A673 (cell line): ENCODE measurements at regions not wholly inside any gene's neighbourhood (a gene's known extent, or its start where the extent isn't known, plus 50 kb on each side); places are given as distances from the start of the nearest gene placed in this dataset.

Source experiments
- BruUV-seq: library from RNA; stranded (reverse); fragments of 400-500 nt; replicated peaks from 2 replicates; lab custom pipeline; 2021; lab: Mats Ljungman, UMichigan
- CTCF ChIA-PET: fragments of 300-600 bp; sonication (Branson Sonifier 250); formaldehyde crosslinking; loops from one replicate; lab custom pipeline; 2022; ENCODE audit warnings: antibody characterized with exemption; lab: Charles Lee
- POLR2A ChIA-PET: fragments of 300-600 bp; sonication (Branson Sonifier 250); formaldehyde crosslinking; loops from one replicate; lab custom pipeline; 2022; ENCODE audit warnings: antibody characterized with exemption; ENCODE audit not compliant: low non-redundant PET; lab: Charles Lee
- DNase-seq: peaks from one replicate; pipeline ENCODE4 v3.0.0-alpha.2; 2015; ENCODE audit warnings: low spot score
- H3K27ac ChIP-seq: fragments of 200-600 bp; sonication (generic); 2 replicates; pipeline ENCODE4 v1.5.1; 2016; ENCODE audit warnings: mixed run types, low read depth, mild to moderate bottlenecking, mixed read lengths, antibody characterized with exemption, low read length; ENCODE audit not compliant: poor library complexity, severe bottlenecking
- H3K27me3 ChIP-seq: fragments of 200-600 bp; sonication (generic); replicated peaks from 2 replicates; pipeline ENCODE4 v1.6.1; 2017; ENCODE audit warnings: mixed run types, low read depth, mild to moderate bottlenecking, mixed read lengths, antibody characterized with exemption, low read length; ENCODE audit not compliant: insufficient read depth, poor library complexity
- H3K36me3 ChIP-seq: fragments of 200-600 bp; sonication (generic); 2 replicates; pipeline ENCODE4 v1.6.1; 2016; ENCODE audit warnings: mixed run types, mild to moderate bottlenecking, mixed read lengths, antibody characterized with exemption, low read length; ENCODE audit not compliant: insufficient read depth, poor library complexity, severe bottlenecking
- H3K4me1 ChIP-seq: fragments of 200-600 bp; sonication (generic); 2 replicates; pipeline ENCODE4 v1.6.1; 2017; ENCODE audit warnings: mixed run types, mild to moderate bottlenecking, mixed read lengths, antibody characterized with exemption, low read length; ENCODE audit not compliant: insufficient read depth, poor library complexity, severe bottlenecking
- H3K4me3 ChIP-seq: fragments of 200-600 bp; sonication (generic); 2 replicates; pipeline ENCODE4 v1.5.1; 2016; ENCODE audit warnings: low read depth, mixed run types, mild to moderate bottlenecking, mixed read lengths, low read length; ENCODE audit not compliant: poor library complexity, severe bottlenecking
- H3K9me3 ChIP-seq: fragments of 200-600 bp; sonication (generic); 2 replicates; pipeline ENCODE4 v1.6.1; 2016; ENCODE audit warnings: mixed run types, low read depth, mild to moderate bottlenecking, mixed read lengths, antibody characterized with exemption, low read length; ENCODE audit not compliant: poor library complexity, severe bottlenecking
- EZH2 ChIP-seq: fragments of 200-600 bp; sonication (generic); IDR thresholded peaks from 2 replicates; pipeline ENCODE4 v1.6.1; 2017; ENCODE audit warnings: borderline replicate concordance, low read depth, mild to moderate bottlenecking, mixed read lengths, antibody characterized with exemption, low read length; ENCODE audit not compliant: poor library complexity, severe bottlenecking
- intact Hi-C: fragments of 100-400 bp; cut with micrococcal nuclease; formaldehyde crosslinking; loops from one replicate; pipeline ENCODE4 v1.10.0; 2022; ENCODE audit not compliant: unreplicated experiment
- TF ChIP-seq, protein P1 (sequence below): fragments of 300-800, 200-600 bp; sonication (generic); conservative IDR thresholded peaks from 2 replicates; pipeline ENCODE4 v1.5.1; 2017; ENCODE audit warnings: low read depth, mild to moderate bottlenecking, antibody characterized with exemption, low read length, moderate library complexity, mixed read lengths

DNA sequence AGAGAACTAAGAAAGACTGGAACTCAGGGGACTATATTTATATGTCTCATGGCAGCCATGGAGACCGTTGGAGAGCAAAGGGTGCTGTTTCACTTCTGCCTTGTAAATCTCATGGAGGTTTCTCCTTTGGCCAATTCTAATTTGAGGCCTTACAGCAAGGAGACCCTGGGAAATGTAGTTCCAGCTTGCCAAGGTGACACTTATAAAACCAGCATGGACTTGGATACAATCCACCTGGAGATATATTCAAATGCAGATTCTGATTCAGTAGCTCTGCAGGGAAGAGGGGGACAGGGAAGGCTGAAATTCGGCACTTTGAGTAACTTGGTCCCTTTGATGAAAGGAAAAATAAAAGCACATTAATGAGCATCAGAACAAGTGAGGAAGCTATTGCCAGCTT is 90.0 kb downstream of the OXGR1 start:
- H3K27ac ChIP-seq = no peak overlapping the region
- H3K4me3 ChIP-seq = no peak overlapping the region
- no peaks in the 10 kb centered on the region for H3K9me3 ChIP-seq
- CTCF ChIA-PET = no interaction called here
- H3K27me3 ChIP-seq = no peaks in the 10 kb centered on the region
- BruUV-seq = no TSS peak
- DNase-seq = no peak
- POLR2A ChIA-PET = no interaction called here
- TF ChIP-seq EZH2 = no peak
- TF ChIP-seq, protein P1, sequence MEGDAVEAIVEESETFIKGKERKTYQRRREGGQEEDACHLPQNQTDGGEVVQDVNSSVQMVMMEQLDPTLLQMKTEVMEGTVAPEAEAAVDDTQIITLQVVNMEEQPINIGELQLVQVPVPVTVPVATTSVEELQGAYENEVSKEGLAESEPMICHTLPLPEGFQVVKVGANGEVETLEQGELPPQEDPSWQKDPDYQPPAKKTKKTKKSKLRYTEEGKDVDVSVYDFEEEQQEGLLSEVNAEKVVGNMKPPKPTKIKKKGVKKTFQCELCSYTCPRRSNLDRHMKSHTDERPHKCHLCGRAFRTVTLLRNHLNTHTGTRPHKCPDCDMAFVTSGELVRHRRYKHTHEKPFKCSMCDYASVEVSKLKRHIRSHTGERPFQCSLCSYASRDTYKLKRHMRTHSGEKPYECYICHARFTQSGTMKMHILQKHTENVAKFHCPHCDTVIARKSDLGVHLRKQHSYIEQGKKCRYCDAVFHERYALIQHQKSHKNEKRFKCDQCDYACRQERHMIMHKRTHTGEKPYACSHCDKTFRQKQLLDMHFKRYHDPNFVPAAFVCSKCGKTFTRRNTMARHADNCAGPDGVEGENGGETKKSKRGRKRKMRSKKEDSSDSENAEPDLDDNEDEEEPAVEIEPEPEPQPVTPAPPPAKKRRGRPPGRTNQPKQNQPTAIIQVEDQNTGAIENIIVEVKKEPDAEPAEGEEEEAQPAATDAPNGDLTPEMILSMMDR = no peak
- intact Hi-C loops = no loop called here
- no peaks in the 10 kb centered on the region for H3K4me1 ChIP-seq
- H3K36me3 ChIP-seq = no peaks in the 10 kb centered on the region

DNA sequence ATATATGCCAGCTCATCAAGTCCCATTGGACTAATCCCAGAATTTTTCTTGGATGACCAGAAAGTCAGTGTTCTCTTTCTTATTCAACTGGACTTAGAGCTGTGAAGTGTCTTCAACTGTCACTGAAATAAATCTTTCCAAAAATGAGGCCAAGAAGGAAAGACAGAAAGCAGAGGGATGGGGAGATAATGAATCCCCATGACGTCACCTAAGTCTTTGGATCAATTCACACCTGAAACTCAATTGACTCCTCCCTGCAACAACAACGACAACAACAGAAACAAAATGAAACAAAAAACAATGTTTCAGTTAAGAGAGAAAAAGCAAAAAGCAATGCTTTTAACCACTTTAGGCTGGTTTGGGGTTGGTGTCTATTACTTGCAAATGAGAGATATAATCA is 91.2 kb downstream of the OXGR1 start:
- no peaks in the 10 kb centered on the region for H3K9me3 ChIP-seq
- POLR2A ChIA-PET = no interaction called here
- intact Hi-C loops = no loop called here
- H3K27ac ChIP-seq = no peak overlapping the region
- no TSS peak for BruUV-seq
- no peaks in the 10 kb centered on the region for H3K27me3 ChIP-seq
- TF ChIP-seq, protein P1 = no peak
- no peak for TF ChIP-seq EZH2
- H3K4me1 ChIP-seq = no peaks in the 10 kb centered on the region
- H3K4me3 ChIP-seq = no peak overlapping the region
- H3K36me3 ChIP-seq = no peaks in the 10 kb centered on the region
- CTCF ChIA-PET = no interaction called here
- DNase-seq = no peak

DNA sequence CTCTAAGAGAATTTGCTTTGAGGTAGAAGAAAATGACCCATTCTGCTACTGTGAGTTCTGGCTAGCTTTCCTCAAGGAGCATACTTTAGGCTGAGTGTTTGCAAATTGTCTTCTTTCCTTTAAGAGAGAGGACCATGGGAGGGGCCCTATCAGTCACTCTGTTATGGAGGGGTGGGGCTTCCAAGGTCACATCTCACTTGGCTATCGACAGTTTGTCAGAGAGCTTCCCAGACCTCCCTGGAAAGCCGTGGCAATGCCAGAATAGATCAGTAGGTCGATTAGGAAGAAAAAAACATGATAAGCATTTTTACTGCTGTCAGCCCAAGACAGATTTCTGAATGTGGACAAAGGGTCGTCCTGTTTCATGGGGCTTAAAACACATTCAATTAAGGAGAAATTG is 93.3 kb downstream of the OXGR1 start:
- H3K36me3 ChIP-seq = no peaks in the 10 kb centered on the region
- DNase-seq = no peak
- H3K4me3 ChIP-seq = no peak overlapping the region
- BruUV-seq = no TSS peak
- H3K9me3 ChIP-seq = no peaks in the 10 kb centered on the region
- intact Hi-C loops = no loop called here
- no peak for TF ChIP-seq EZH2
- TF ChIP-seq, protein P1 = no peak
- no peaks in the 10 kb centered on the region for H3K4me1 ChIP-seq
- no peak overlapping the region for H3K27ac ChIP-seq
- CTCF ChIA-PET = no interaction called here
- POLR2A ChIA-PET = no interaction called here
- no peaks in the 10 kb centered on the region for H3K27me3 ChIP-seq
